Activated CD4-positive, alpha-beta T cell treated with anti-CD3 and anti-CD28 coated beads, Interleukin-2, amount 50 U/mL, for 4 hours (primary cell): ENCODE measurements at regions not wholly inside any gene's neighbourhood (a gene's known extent, or its start where the extent isn't known, plus 50 kb on each side); places are given as distances from the start of the nearest gene placed in this dataset.

ENCODE experiments used
- DNase-seq, 2 experiments: peaks; one replicate each; pipeline ENCODE4 v3.0.0-alpha.2; 2020

GRCh38 chr22:48952256-48953102 is 875.2 kb downstream of the BRD1 start:
- DNase-seq: no peak

- DNase-seq: no peak
Observed at GRCh38 chr22:48951836-48952235, 875.8 kb downstream of the BRD1 start.

- DNase-seq: no peak
Observed at GRCh38 chr22:48950151-48950915, 877.3 kb downstream of the BRD1 start.

GRCh38 chr22:48949375-48950149 is 878.1 kb downstream of the BRD1 start:
- DNase-seq: no peak

- DNase-seq: no peak
Observed at GRCh38 chr22:48948575-48949170, 879.0 kb downstream of the BRD1 start.

- no peak for DNase-seq
Observed at GRCh38 chr22:48947636-48948035, 880.0 kb downstream of the BRD1 start.

- DNase-seq: no peak
Observed at GRCh38 chr22:48945621-48946458, 881.8 kb downstream of the BRD1 start.

- DNase-seq: no peak
Observed at GRCh38 chr22:48944751-48945620, 882.7 kb downstream of the BRD1 start.

- DNase-seq: no peak
Observed at GRCh38 chr22:48944433-48944750, 883.3 kb downstream of the BRD1 start.

- DNase-seq: no peak
Observed at GRCh38 chr22:48943567-48944432, 883.9 kb downstream of the BRD1 start.

- no peak for DNase-seq
Observed at GRCh38 chr22:48942698-48943566, 884.7 kb downstream of the BRD1 start.

GRCh38 chr22:48941903-48942575 is 885.6 kb downstream of the BRD1 start:
- DNase-seq: no peak

- DNase-seq: no peak
Observed at GRCh38 chr22:48941033-48941902, 886.4 kb downstream of the BRD1 start.

GRCh38 chr22:48940266-48941032 is 887.2 kb downstream of the BRD1 start:
- no peak for DNase-seq

- DNase-seq: no peak
Observed at GRCh38 chr22:48939441-48940265, 888.0 kb downstream of the BRD1 start.

GRCh38 chr22:48938741-48939140 is 888.9 kb downstream of the BRD1 start:
- no peak for DNase-seq
